Hepatocyte (in vitro differentiated cells): ENCODE measurements at regions not wholly inside any gene's neighbourhood (a gene's known extent, or its start where the extent isn't known, plus 50 kb on each side); places are given as distances from the start of the nearest gene placed in this dataset.

Experiments used
- DNase-seq: peaks from one replicate; pipeline ENCODE4 v3.0.0-alpha.2; 2016; ENCODE audit warnings: low spot score
- H2AFZ ChIP-seq: fragments of 200-600 bp; sonication (generic); 2 replicates; pipeline ENCODE4 v1.6.0; 2016; ENCODE audit warnings: antibody characterized with exemption, mild to moderate bottlenecking
- H3K27ac ChIP-seq: fragments of 200-600 bp; sonication (generic); 2 replicates; pipeline ENCODE4 v1.5.1; 2016; ENCODE audit warnings: mild to moderate bottlenecking
- H3K27me3 ChIP-seq: fragments of 200-600 bp; sonication (generic); 2 replicates; pipeline ENCODE4 v1.6.1; 2016
- H3K36me3 ChIP-seq: fragments of 200-600 bp; sonication (generic); replicated peaks from 2 replicates; pipeline ENCODE4 v1.5.1; 2016; ENCODE audit warnings: low read depth; ENCODE audit not compliant: insufficient read depth
- H3K4me1 ChIP-seq: fragments of 200-600 bp; sonication (generic); 2 replicates; pipeline ENCODE4 v1.5.1; 2016; ENCODE audit warnings: mild to moderate bottlenecking, moderate library complexity; ENCODE audit not compliant: insufficient read depth
- H3K4me2 ChIP-seq: fragments of 200-600 bp; sonication (generic); 2 replicates; pipeline ENCODE4 v1.6.0; 2016
- H3K4me3 ChIP-seq: fragments of 200-600 bp; sonication (generic); 2 replicates; pipeline ENCODE4 v1.5.1; 2016; ENCODE audit warnings: mild to moderate bottlenecking
- H3K79me2 ChIP-seq: fragments of 200-600 bp; sonication (generic); 2 replicates; pipeline ENCODE4 v1.6.0; 2017; ENCODE audit warnings: mild to moderate bottlenecking
- H3K9me2 ChIP-seq: fragments of 200-600 bp; sonication (generic); replicated peaks from 2 replicates; pipeline ENCODE4 v1.6.0; 2017; ENCODE audit warnings: mild to moderate bottlenecking; ENCODE audit not compliant: insufficient read depth
- H3K9me3 ChIP-seq: fragments of 200-600 bp; sonication (generic); 2 replicates; pipeline ENCODE4 v1.5.1; 2016; ENCODE audit warnings: low read depth, mild to moderate bottlenecking
- H4K20me1 ChIP-seq: fragments of 200-600 bp; sonication (generic); 2 replicates; pipeline ENCODE4 v1.6.0; 2016; ENCODE audit warnings: mild to moderate bottlenecking; ENCODE audit not compliant: insufficient read depth, poor library complexity, severe bottlenecking
- EZH2 ChIP-seq: fragments of 200-600 bp; sonication (generic); IDR thresholded peaks from 2 replicates; pipeline ENCODE4 v1.6.1; 2016; ENCODE audit warnings: antibody characterized with exemption, mild to moderate bottlenecking, borderline replicate concordance
- EZH2phosphoT487 ChIP-seq: fragments of 200-600 bp; sonication (generic); IDR thresholded peaks from one replicate; pipeline ENCODE4 v1.6.1; 2018; ENCODE audit warnings: antibody characterized with exemption, mild to moderate bottlenecking, low read depth, moderate library complexity; ENCODE audit not compliant: unreplicated experiment, severe bottlenecking
- WGBS: methylation state at CpG from one replicate; pipeline ENCODE4 v1.1.6; 2016; ENCODE audit warnings: low lambda C conversion rate; ENCODE audit errors: missing lambda C conversion rate; 5-methylcytosine and 5-hydroxymethylcytosine counted together
- TF ChIP-seq, protein P1 (sequence below): fragments of 200-600 bp; sonication (generic); IDR thresholded peaks from 2 replicates; pipeline ENCODE4 v1.5.1; 2016; ENCODE audit warnings: antibody characterized with exemption, mild to moderate bottlenecking; ENCODE audit not compliant: poor library complexity

DNA sequence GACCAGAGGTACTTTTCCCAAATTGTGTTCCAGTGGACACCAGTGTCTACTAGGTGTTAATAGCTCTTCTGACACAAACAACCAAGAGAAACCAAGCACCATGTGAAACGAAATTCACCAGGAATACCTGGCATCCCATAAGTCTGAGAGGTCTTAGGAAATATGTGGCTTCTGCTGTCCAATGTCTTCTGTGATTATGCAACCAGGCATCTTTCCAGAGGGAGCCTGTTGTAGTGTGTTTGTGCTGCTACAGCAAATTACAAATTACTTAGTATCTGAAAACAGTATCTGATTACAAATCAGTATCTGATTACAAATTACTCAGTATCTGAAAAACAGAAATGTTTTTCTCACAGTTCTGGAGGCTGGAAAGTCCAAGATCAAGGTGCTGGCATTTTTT is 133.6 kb upstream of the NPVF start:
- H3K79me2 ChIP-seq = no peaks in the 10 kb centered on the region
- no peak for DNase-seq
- no peaks in the 10 kb centered on the region for H4K20me1 ChIP-seq
- peaks cover 5% of the 10 kb centered on the region for H3K27me3 ChIP-seq
- H3K36me3 ChIP-seq = no peaks in the 10 kb centered on the region
- 63% methylated on average over 1 of the region's 1 CpG for WGBS
- peaks cover 5% of the 10 kb centered on the region for H3K4me1 ChIP-seq
- H3K4me3 ChIP-seq = no peak overlapping the region
- TF ChIP-seq, protein P1, sequence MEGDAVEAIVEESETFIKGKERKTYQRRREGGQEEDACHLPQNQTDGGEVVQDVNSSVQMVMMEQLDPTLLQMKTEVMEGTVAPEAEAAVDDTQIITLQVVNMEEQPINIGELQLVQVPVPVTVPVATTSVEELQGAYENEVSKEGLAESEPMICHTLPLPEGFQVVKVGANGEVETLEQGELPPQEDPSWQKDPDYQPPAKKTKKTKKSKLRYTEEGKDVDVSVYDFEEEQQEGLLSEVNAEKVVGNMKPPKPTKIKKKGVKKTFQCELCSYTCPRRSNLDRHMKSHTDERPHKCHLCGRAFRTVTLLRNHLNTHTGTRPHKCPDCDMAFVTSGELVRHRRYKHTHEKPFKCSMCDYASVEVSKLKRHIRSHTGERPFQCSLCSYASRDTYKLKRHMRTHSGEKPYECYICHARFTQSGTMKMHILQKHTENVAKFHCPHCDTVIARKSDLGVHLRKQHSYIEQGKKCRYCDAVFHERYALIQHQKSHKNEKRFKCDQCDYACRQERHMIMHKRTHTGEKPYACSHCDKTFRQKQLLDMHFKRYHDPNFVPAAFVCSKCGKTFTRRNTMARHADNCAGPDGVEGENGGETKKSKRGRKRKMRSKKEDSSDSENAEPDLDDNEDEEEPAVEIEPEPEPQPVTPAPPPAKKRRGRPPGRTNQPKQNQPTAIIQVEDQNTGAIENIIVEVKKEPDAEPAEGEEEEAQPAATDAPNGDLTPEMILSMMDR = no peak
- TF ChIP-seq EZH2phosphoT487 (no peak), EZH2 (no peak)
- H3K9me2 ChIP-seq = no peaks in the 10 kb centered on the region
- no peak overlapping the region for H2AFZ ChIP-seq
- no peak overlapping the region for H3K27ac ChIP-seq
- H3K4me2 ChIP-seq = no peak overlapping the region
- H3K9me3 ChIP-seq = no peaks in the 10 kb centered on the region

DNA sequence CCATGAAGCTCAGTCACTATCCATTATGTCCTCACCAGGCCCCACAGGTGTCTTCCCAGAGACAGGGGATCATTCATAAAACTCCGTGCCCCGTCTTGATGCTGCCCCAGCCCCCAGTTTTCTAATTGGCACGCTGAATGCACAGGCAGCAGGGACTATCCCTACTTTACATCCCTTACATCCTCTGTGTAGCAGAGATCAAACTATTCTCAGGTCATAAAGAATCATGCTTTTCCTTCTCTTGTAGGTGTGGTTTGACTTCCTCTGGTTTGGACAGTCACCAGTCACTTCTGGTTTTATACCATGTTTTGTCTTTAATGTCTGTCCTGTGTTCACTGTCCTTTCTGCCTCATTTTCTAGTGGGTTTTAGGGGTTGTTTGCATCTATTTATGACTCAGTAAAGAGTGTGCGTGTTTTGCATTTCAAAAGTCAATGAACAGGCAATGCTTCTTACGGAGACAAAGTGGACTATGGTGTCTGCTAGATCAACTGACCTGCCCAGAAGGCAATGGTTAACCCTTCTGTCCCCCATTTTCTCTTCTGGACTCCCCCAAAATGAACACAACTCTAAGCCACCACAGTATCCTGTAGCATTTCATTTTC is 140.4 kb upstream of the NPVF start:
- Histone ChIP-seq H4K20me1 (no peaks in the 10 kb centered on the region), H3K27ac (no peak overlapping the region), H2AFZ (no peak overlapping the region), H3K4me1 (no peaks in the 10 kb centered on the region), H3K4me3 (no peak overlapping the region), H3K79me2 (no peaks in the 10 kb centered on the region), H3K4me2 (no peak overlapping the region), H3K36me3 (no peaks in the 10 kb centered on the region), H3K9me2 (no peaks in the 10 kb centered on the region), H3K27me3 (no peaks in the 10 kb centered on the region), H3K9me3 (no peaks in the 10 kb centered on the region)
- 89% methylated on average over 5 of the region's 5 CpGs for WGBS
- DNase-seq = no peak
- TF ChIP-seq, protein P1 = no peak
- no peak for TF ChIP-seq EZH2phosphoT487
- no peak for TF ChIP-seq EZH2

GRCh38 chr7:25369786-25370185 is 141.5 kb upstream of the NPVF start:
- Histone ChIP-seq H4K20me1 (no peaks in the 10 kb centered on the region), H3K9me3 (peaks cover 3% of the 10 kb centered on the region), H3K27ac (no peak overlapping the region), H3K9me2 (no peaks in the 10 kb centered on the region), H3K4me2 (no peak overlapping the region), H3K79me2 (no peaks in the 10 kb centered on the region), H3K4me1 (no peaks in the 10 kb centered on the region), H3K4me3 (no peak overlapping the region), H3K36me3 (no peaks in the 10 kb centered on the region), H3K27me3 (no peaks in the 10 kb centered on the region), H2AFZ (no peak overlapping the region)
- no peak for DNase-seq
- no peak for TF ChIP-seq EZH2
- no peak for TF ChIP-seq EZH2phosphoT487
- TF ChIP-seq, protein P1 = no peak
- WGBS = 83% methylated on average over 4 of the region's 4 CpGs

GRCh38 chr7:25371972-25372371 is 143.7 kb upstream of the NPVF start:
- H3K79me2 ChIP-seq = no peaks in the 10 kb centered on the region
- no peaks in the 10 kb centered on the region for H4K20me1 ChIP-seq
- no peak overlapping the region for H3K27ac ChIP-seq
- H3K4me2 ChIP-seq = no peak overlapping the region
- no peak overlapping the region for H2AFZ ChIP-seq
- no peaks in the 10 kb centered on the region for H3K4me1 ChIP-seq
- 93% methylated on average over 2 of the region's 2 CpGs for WGBS
- no peaks in the 10 kb centered on the region for H3K36me3 ChIP-seq
- peaks cover 3% of the 10 kb centered on the region for H3K9me3 ChIP-seq
- H3K27me3 ChIP-seq = no peaks in the 10 kb centered on the region
- H3K4me3 ChIP-seq = no peak overlapping the region
- TF ChIP-seq EZH2phosphoT487 (no peak), EZH2 (no peak)
- TF ChIP-seq, protein P1 = no peak
- no peak for DNase-seq
- no peaks in the 10 kb centered on the region for H3K9me2 ChIP-seq
